Heart left ventricle (tissue), 13 donors: ENCODE measurements at regions not wholly inside any gene's neighbourhood (a gene's known extent, or its start where the extent isn't known, plus 50 kb on each side); places are given as distances from the start of the nearest gene placed in this dataset.

Experiments used
- CTCF ChIP-seq, 12 donors: fragments of 200-600 bp; sonication (generic) in 4 of 12; IDR thresholded peaks; one replicate each; pipeline versions ENCODE4 v1.5.0 to v1.8.0; 2018 to 2022; ENCODE audit warnings: antibody characterized with exemption in 12 of 12, mild to moderate bottlenecking in 5 of 12
- POLR2A ChIP-seq, 2 donors: fragments of 450-650 bp; IDR thresholded peaks; one replicate each; pipeline ENCODE4 v1.6.1; 2017; ENCODE audit warnings: antibody characterized with exemption in 2 of 2, mild to moderate bottlenecking in 2 of 2, moderate library complexity in 2 of 2
- donor health status: ischemic (EF 13 %, LVEDD 7.1; RV severe dilation, severe dysfunction).
- donor health status: DM: no; HTN: yes; CAD: no.
- donor health status: DM: no; HTN: no; CAD: no.
- donor health status: ischemic (EF 25% LVEDD 6.9; RV normal size, moderate dysfunction).
- donor health status: ischemic (EF 25% LVEDD 5.7; RV mildly dilated, moderate dysfunction).
- donor health status: ischemic (EF 35%, LVEDD 5.7; RV mildly dilated, moderate dysfunction).
- donor health status: nonischemic (EF 11% LVEDD 7.7; RV severe dilation, severe dysfunction).
- donor health status: DM: yes; HTN: yes; CAD: no.
- donor health status: PGD.
- donor health status: ischemic (EF 29% LVEDD 5.4; RV normal size, mild dysfunction).
- donor health status: nonischemic (EF 23%, LVEDD 6.1; RV moderate dilation, normal function).

DNA sequence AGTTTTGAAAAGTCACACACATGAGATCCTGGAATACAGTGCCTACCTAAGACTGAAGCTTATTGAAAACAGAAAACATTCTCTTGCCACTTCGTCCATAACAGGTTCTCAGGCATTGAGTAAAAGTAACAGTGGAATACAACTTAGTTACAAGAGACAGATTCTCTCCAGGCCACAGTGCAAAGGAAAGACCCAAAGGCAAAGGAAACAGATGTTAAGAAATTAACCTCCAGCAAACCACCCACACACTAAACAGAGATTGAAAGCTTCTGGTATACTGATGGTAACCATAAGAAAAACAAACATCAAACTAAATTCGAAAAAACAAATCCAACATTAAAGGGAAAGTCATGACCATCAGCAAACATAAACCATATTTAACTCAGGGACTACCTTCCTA lies 914.7 kb downstream of the SLITRK5 start:
- no peak for TF ChIP-seq CTCF (IDR thresholded peaks at IDR 0.05)
- TF ChIP-seq POLR2A (IDR thresholded peaks at IDR 0.05), result no peak
